Psoas muscle (tissue), 7 donors: ENCODE measurements at regions not wholly inside any gene's neighbourhood (a gene's known extent, or its start where the extent isn't known, plus 50 kb on each side); places are given as distances from the start of the nearest gene placed in this dataset.

Experiments used
- ATAC-seq, 4 donors: fragments of 200-7000 bp; cut with Tn5 transposase; one replicate each; pipeline ENCODE4 v1.9.1; 2020; ENCODE audit warnings: moderate library complexity in 3 of 4, mild to moderate bottlenecking in 2 of 4
- DNase-seq, 2 donors: peaks; one replicate each; pipeline ENCODE4 v3.0.0-alpha.2; 2020
- H3K27ac ChIP-seq: fragments of 200-600 bp; one replicate; pipeline ENCODE4 v1.8.0; 2022
- H3K27me3 ChIP-seq, 3 donors: fragments of 200-600 bp in 1 of 3; one replicate each; pipeline versions ENCODE4 v1.6.1 to v1.8.0; 2013 to 2022; ENCODE audit warnings: low read length in 2 of 3, mild to moderate bottlenecking in 2 of 3, moderate library complexity in 1 of 3; ENCODE audit not compliant: insufficient read depth in 3 of 3
- H3K36me3 ChIP-seq, 2 donors: fragments of 200-600 bp in 1 of 2; one replicate each; pipeline versions ENCODE4 v1.6.1 to v1.8.0; 2013 to 2022; ENCODE audit warnings: low read depth in 1 of 2, mild to moderate bottlenecking in 1 of 2, moderate library complexity in 1 of 2; ENCODE audit not compliant: insufficient read depth in 1 of 2
- H3K4me1 ChIP-seq: fragments of 200-600 bp; one replicate; pipeline ENCODE4 v1.8.0; 2022
- H3K4me3 ChIP-seq: fragments of 200-600 bp; one replicate; pipeline ENCODE4 v1.8.0; 2022; ENCODE audit warnings: mild to moderate bottlenecking
- H3K9me3 ChIP-seq: fragments of 200-600 bp; one replicate; pipeline ENCODE4 v1.8.0; 2022
- CTCF ChIP-seq: fragments of 200-600 bp; IDR thresholded peaks from one replicate; pipeline ENCODE4 v1.8.0; 2022; ENCODE audit warnings: antibody characterized with exemption
- WGBS, 3 donors: extraction: QIAGEN DNeasy Blood & Tissue Kit; methylation state at CpG; one replicate each; pipeline versions ENCODE4 v1.1.6 to v1.1.7; 2013; 5-methylcytosine and 5-hydroxymethylcytosine counted together
- intact Hi-C, 2 donors: fragments of 100-400 bp; cut with DNase I; formaldehyde crosslinking; loops; one replicate each; pipeline versions ENCODE4 v1.11.0 to v1.14.2; 2022
- donor health status: healthy with polysubstance abuse.
- donor health status: DM: no; HTN: no; CAD: no; lungs with moderate emphysema.
- donor health status: Bipolar disorder and iron deficiency.
- donor health status: healthy.
- donor health status: DM: yes; HTN: yes; CAD: no.
- donor health status: DM: no; HTN: no; CAD: no.
- donor health status: DM: yes; HTN: yes; CAD: no.

- 75 to 83% (median 78%) methylated on average over 3 of the region's 3 CpGs for WGBS, 3 donors
- intact Hi-C loops: no loop called here
- ATAC-seq: no peak
Observed at GRCh38 chr3:78134496-78134895, 1094.6 kb downstream of the ROBO2 start.

GRCh38 chr3:78139166-78139565, 1099.3 kb downstream of the ROBO2 start:
- no peaks in the 10 kb centered on the region for H3K9me3 ChIP-seq
- TF ChIP-seq CTCF: no peak
- WGBS, 3 donors: 78 to 80% (median 80%) methylated on average over 3 of the region's 3 CpGs
- intact Hi-C loops: no loop called here
- H3K4me3 ChIP-seq: no peak overlapping the region
- no peaks in the 10 kb centered on the region for H3K27me3 ChIP-seq
- H3K36me3 ChIP-seq: no peaks in the 10 kb centered on the region
- H3K27ac ChIP-seq: no peak overlapping the region
- no peaks in the 10 kb centered on the region for H3K4me1 ChIP-seq
- ATAC-seq (no peak), DNase-seq (no peak)

More at GRCh38 chr3:78134496-78134895, 1094.6 kb downstream of the ROBO2 start:
- no peaks in the 10 kb centered on the region for H3K9me3 ChIP-seq
- DNase-seq: no peak
- H3K4me1 ChIP-seq: no peaks in the 10 kb centered on the region
- H3K27me3 ChIP-seq: no peaks in the 10 kb centered on the region
- TF ChIP-seq CTCF: no peak
- no peak overlapping the region for H3K27ac ChIP-seq
- no peak overlapping the region for H3K4me3 ChIP-seq
- H3K36me3 ChIP-seq: no peaks in the 10 kb centered on the region

GRCh38 chr3:78140274-78140673, 1100.4 kb downstream of the ROBO2 start:
- H3K9me3 ChIP-seq: no peaks in the 10 kb centered on the region
- H3K27ac ChIP-seq: no peak overlapping the region
- no peak for TF ChIP-seq CTCF
- no peaks in the 10 kb centered on the region for H3K36me3 ChIP-seq
- ATAC-seq (no peak), DNase-seq (no peak)
- no peaks in the 10 kb centered on the region for H3K4me1 ChIP-seq
- H3K27me3 ChIP-seq: no peaks in the 10 kb centered on the region
- intact Hi-C loops: no loop called here
- WGBS, 3 donors: 95 to 97% (median 97%) methylated on average over 3 of the region's 3 CpGs
- H3K4me3 ChIP-seq: no peak overlapping the region

- DNase-seq (no peak), ATAC-seq (no peak)
- H3K4me3 ChIP-seq: no peak overlapping the region
- no peak overlapping the region for H3K27ac ChIP-seq
- WGBS, 3 donors: 60 to 76% (median 71%) methylated on average over 1 of the region's 1 CpG
- H3K36me3 ChIP-seq: no peaks in the 10 kb centered on the region
- no peaks in the 10 kb centered on the region for H3K4me1 ChIP-seq
- no peaks in the 10 kb centered on the region for H3K27me3 ChIP-seq
- H3K9me3 ChIP-seq: no peaks in the 10 kb centered on the region
- intact Hi-C loops: no loop called here
- TF ChIP-seq CTCF: no peak
Observed at GRCh38 chr3:78140866-78141265, 1101.0 kb downstream of the ROBO2 start.

GRCh38 chr3:78141269-78141668, 1101.4 kb downstream of the ROBO2 start:
- H3K4me1 ChIP-seq: no peaks in the 10 kb centered on the region
- no peak for ATAC-seq
- intact Hi-C loops: no loop called here
- H3K4me3 ChIP-seq: no peak overlapping the region
- H3K27me3 ChIP-seq: no peaks in the 10 kb centered on the region
- no peaks in the 10 kb centered on the region for H3K9me3 ChIP-seq
- WGBS, 3 donors: 89 to 90% (median 90%) methylated on average over 3 of the region's 3 CpGs
- no peak overlapping the region for H3K27ac ChIP-seq
- TF ChIP-seq CTCF: no peak
- no peak for DNase-seq
- H3K36me3 ChIP-seq: no peaks in the 10 kb centered on the region
